GM21526 (cell line): ENCODE measurements at regions not wholly inside any gene's neighbourhood (a gene's known extent, or its start where the extent isn't known, plus 50 kb on each side); places are given as distances from the start of the nearest gene placed in this dataset.
"Not testable (repeated sequence)": the region's sequence is repeated elsewhere in the genome, so short reads cannot be mapped to it uniquely, and the experiment has no call there.

Experiments
- ATAC-seq: cut with Tn5 transposase; IDR thresholded peaks from one replicate; pipeline ENCODE4 v1.9.1; 2021; ENCODE audit warnings: moderate library complexity; ENCODE audit not compliant: unreplicated experiment, low FRiP score

DNA sequence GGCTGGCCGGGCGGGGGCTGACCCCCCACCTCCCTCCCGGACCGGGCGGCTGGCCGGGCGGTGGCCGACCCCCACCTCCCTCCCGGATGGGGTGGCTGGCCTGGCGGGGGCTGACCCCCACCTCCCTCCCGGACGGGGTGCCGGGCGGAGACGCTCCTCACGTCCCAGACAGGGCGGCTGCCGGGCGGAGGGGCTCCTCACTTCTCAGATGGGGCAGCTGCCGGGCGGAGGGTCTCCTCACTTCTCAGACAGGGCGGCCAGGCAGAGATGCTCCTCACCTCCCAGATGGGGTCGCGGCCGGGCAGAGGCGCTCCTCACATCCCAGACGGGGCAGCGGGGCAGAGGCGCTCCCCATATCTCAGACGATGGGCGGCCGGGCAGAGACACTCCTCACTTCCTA is 965.8 kb upstream of the DEFB115 start:
- not testable (repeated sequence) for ATAC-seq

DNA sequence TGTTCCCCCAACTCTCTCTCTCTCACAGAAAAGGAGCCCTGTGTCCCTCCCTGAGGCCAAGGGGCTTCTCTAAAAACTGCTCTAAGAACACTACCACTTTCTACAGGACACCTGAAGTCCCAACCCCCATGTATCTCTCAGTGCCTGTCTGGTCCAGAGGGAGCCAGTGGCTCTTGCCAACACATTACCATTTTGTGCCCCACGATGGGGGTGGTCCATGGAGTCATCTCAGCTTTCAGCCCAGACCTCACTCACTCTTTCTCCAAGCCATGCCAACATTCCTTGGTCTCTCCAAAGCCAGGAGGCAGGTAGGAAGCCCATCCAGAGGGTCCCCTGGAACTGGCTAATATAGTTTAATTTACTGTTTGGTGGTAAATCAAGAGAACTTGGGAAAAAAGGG is 962.1 kb upstream of the DEFB115 start:
- ATAC-seq: not testable (repeated sequence)

DNA sequence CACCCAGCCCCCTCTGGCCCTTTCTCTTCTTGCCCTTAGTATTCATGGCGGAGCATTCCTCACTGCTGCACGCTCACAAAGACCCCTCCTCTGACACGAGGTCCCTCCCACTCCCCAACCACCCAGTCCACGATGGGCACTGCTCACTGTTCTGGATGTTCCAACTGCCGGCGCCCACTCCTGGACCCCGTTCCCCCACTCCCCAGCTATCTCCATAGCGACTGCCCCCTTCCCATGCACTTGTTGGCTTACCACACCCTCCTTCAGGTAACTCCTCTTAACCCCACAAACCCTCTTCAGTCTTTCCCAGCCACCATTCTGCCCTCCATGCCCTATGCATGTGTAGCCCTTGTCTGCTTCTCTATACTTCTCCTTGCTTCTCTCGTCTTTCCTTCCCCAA is 961.5 kb upstream of the DEFB115 start:
- not testable (repeated sequence) for ATAC-seq

DNA sequence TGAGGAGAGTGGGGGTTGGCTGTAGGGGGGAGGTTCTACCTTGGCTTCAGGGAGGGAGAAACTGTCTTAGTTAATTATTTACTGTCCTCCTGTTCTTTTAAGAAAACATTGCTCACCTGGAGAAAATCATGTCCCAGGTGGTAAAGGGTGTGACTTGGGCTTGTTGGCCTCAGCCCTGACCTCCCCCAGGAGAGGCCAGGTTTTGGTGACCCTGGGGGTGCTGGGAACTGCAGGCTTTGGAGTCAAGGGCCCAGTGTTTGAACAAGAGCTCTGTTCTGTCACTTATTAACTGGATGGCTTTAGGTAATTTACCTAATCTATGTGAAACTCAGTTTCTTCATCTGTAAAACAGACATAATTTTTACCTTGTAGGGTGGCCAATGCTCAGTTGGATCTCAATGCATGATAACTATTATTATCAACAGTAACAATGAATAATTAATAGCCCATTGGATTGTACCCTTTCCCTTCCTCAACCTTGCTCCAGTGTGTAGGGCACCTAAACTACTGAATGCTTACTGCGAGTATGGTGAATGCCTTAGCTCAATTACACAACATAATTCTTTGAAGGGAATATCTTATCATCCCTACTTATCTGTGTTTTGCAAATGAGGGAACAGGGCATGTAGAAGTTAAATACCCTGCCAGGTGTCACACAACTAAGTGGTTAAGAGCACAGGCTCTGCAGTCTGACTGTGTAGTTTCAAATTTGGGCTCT is 959.4 kb upstream of the DEFB115 start:
- ATAC-seq: not testable (repeated sequence)

DNA sequence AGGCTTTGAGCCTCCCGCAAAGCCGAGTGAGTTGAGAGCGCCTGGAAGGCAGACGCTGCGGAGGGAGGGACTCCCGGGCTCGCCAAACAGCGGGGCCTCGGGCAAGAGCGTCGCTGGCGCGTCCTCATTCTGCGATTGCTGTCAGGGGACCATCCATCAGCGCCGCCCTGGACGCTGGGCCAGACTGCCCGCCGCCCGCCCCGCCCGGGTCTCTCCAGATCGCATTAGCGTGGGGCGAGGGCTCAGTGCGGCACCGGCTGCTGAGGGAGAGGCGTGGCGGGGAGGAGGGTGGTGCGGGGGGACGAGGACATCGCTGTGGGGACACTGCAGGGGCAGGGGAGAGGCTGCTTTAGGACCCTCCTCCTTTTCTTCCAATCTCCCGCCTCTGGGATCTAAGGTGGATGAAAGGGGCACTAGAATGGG is 957.2 kb upstream of the DEFB115 start:
- not testable (repeated sequence) for ATAC-seq

DNA sequence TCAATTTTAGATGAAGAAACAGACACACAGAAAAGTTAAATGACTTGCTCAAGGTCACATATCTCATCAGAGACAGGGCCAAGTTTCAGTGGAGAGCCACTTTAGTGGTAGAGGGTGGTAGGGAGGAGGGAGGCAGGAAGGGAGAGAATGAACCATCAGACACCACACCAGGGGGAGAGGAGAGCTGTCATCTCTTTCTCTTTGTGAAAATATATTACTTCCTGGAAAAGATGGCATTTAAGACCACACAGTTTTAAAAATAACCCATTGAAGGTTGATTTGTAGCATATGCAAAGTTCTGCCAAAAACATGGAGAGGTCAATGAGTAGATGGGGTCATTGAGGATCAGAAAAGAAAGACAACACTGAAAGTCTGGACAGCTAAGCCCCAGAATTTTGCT is 954.7 kb upstream of the DEFB115 start:
- ATAC-seq: not testable (repeated sequence)

DNA sequence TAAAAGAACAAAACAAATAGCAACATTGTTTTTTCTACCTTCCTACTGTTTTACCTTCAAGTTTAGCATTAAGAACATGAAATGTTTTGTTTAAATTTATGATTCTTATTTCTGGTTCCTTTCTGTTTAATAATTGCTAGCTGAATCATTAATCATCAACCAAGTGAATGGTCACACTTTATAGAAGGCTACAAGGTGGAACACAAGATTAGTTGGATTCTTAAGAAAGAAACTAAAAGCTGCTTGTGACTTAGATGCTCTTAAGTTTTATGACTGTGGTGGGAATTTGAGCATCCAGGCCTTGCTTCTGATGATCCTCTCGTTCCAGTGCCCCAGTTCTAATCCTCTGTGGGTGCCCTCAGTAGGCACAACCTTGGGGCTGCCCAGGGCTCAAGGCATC is 947.5 kb upstream of the DEFB115 start:
- not testable (repeated sequence) for ATAC-seq

DNA sequence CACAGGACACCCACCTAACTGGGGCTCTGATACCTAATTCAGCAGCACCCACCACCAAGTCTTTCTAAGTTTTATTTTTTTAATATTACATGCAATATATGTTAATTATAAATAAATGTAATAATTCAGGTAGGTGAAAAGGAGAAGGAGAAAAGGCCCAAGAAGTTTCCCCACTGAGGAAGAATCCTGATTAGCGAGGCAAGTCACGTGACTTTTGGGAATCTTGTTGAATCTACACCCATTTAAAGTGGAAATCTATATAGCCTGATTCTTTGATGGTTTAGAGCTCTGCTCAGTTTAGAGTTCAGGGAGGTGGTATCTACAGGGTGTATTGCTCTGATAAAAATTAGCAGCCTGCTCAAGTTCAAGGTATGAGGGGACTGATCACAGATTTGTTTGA is 947.1 kb upstream of the DEFB115 start:
- ATAC-seq: not testable (repeated sequence)

DNA sequence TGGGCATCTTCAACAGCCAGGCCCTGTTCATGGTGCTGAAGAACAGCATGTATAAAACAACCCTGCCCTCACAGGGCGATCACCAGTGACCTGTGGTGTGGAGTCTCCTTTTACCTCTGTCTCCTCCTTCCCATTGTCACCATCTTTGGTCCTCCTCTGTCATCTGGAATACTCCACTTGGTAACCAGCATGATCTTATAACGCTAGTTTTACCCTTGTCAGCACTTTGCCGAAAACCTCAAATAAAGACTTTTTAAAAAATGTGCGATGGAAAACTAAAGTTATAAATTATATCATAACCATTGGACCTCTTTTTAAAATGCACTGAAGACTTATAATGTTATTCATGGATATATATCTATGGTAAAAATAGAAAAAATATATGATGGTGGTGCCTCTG is 945.2 kb upstream of the DEFB115 start:
- not testable (repeated sequence) for ATAC-seq

DNA sequence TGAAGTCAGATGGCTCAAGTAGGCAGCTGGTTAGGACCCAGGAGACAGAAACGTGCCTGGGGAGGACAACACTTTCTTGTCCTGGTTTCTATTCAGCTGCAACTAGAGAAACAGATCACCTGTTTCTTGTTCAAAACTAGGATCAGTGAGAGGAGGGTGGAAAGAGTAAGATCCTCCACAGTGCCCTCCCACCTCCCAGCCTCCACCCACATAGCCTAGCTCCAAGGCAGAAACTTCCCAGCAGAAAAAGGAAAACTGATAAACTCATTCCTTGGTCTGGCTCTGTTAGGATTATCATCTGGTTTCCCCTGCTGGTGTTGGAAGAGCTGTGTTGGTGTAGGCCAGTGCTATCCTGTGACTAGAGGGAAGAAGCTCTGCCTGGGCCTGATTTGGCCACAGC is 943.8 kb upstream of the DEFB115 start:
- ATAC-seq: not testable (repeated sequence)

DNA sequence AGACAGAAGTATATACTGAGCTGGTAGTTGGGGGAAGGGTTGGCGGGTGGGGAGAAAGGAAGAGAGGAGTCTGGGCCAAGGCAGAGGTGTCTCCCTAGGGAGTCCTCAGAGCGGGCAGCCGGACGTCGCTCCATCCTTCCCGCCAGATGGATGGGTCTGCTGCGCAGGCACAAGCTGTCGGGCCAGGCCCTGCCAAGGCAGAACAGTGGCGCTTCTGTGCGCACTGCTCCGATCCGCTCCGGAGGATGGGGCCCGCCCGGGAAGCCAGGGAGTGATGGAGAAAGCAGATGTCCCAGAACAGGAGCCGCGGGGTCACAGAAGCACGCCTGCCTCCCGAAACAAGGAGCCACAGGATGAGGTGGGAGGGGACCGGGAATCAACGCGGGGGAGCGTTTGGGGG is 941.4 kb upstream of the DEFB115 start:
- not testable (repeated sequence) for ATAC-seq

DNA sequence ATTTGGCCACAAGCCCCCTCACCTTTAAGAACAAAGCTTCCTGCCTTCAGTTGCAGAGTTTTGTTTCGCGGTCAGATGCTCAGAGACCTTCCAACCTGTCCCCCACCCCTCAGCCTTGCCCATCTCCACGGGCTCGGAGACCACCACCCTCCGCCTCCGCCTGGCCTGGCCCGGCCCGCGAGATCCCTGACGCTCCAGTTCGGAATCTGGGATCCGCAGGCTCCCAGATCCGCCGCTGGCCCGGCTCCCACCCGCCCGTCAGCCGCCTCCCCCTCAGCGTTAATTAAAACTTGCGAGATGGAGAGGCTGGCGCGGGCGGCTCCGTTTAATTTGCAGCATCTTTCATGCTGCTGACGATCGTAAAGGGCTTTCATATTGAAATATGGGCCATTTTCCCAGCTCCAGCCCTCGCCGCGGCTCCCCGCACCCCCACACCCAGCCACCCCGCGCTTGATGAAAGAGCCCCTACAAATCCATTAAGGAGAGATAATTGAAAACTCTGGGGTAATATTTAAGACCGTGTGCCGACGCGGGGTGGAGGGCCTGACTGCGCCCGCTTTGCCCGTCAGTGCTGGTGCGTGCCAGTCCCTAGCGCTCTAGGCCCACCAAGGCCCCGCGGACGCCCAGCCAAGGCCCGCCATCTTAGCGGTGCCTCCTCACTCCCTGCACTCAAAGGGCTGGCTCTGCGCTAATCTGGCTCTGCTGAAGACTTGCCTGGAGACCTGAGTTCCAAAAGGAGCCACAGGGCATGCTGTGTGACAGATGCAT is 940.7 kb upstream of the DEFB115 start:
- not testable (repeated sequence) for ATAC-seq

DNA sequence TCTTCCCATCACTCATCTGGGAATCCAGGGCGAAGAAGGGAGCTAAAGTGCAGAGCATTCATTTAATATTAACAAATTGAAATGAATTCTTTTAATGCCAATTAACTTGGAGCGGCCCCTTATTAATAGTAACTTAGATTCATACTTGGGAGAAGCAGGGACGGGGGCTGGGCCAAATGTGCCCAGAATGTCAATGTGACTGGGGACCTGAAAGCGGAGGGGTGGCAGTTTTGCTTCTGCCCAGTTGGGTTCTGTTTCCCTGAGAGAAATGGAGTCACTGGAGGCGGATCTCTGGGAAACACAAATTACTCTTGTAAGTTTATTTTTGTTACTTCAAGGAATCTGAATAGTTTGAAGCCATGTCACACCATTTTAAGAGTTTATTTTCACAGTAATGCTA is 923.7 kb upstream of the DEFB115 start:
- not testable (repeated sequence) for ATAC-seq

DNA sequence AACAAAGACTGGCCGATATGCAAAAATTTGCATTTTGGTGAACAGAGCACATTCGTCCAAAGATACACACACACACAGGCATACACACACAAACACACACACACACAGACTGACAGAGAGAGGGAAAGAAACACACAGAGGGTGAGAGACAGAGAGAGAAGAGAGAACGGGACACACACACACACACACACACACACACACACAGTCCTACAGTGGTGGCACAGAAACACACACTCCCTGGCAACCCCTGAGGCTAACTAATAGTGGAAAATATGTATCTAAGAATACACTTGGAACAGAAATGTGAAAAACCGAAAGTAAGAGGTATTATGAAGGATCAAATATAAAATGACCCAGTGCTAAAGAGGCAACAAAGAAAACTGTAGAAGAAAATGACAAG is 919.9 kb upstream of the DEFB115 start:
- not testable (repeated sequence) for ATAC-seq

DNA sequence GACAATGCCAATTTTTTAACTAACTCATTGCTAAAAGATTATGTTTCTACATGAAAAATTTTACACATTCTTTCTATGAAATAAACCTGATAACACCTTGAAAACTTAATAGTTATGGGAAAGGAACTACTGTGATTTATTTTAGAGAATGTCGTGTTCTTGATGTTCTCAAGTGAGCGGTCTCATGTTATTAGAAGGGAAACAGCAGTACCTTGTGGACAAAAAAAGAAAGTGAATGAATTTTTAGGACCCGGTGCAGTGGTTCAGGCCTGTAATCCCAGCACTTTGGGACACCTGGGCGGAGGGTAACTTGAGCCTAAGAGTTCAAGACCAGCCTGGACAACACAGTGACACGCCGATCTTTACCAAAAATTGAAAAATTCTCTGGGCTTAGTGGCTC is 908.5 kb upstream of the DEFB115 start:
- ATAC-seq: not testable (repeated sequence)

DNA sequence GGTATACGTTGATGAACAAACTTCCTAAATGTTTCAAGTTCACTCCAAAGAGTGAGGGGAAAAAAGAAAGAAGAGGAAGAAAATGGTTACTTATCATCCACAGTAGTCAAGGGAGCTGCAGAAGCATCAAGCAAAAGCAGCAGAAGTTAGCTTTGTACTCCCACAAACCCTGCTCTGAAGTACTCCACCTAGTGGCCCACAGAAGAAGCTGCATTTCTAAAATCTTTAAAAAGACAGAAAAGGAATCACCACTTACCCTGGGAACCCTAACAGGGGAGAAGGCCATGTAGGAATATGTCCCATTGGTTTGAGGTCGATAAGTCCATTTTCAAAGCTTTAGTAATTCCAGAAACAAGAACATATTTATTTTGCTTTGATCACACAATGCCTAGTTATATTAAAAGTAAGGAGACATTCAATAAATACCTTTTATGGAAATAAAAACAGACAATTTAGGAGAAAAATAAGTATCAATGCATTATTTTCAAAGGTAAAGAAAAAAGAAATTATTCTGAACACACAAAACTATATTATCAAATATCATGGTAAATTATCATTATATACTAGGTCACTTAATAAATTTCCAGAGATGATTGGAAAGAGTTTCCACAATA is 900.5 kb upstream of the DEFB115 start:
- not testable (repeated sequence) for ATAC-seq

DNA sequence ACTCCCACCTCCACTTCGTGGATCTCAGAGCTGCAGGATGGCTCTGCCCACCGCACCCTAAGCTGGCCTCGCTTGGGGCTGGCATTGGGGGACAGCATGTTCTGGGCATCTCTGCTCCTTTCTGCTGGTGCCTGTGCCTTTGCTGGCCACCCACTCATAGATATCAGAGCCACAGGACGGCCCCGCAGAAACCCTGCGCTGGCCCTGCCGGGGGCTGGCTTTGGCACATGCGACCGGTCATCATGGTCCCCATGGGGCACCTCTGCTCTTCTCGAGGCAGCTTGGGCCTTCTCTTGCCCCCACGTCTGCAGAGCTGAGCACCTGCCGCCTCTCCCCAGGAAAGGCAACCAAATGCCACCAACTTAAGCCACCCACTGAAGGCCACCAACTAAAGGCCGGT is 895.7 kb upstream of the DEFB115 start:
- not testable (repeated sequence) for ATAC-seq

DNA sequence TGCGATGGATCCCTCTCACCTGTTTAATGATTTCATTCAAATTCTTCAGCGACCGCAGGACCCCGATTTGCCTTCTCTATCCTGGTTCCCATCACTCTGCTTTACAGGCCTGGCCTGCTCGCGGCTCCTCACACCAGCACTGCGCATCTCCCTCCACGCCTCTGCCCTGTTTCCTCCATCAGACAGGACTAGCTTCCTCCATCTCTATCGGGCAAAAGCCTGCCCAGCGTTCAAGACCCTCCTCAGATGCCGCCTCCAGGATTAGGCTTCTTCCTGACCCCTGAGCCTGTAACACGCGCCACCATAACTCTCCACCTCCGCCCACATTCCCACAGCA is 881.1 kb upstream of the DEFB115 start:
- ATAC-seq: not testable (repeated sequence)

DNA sequence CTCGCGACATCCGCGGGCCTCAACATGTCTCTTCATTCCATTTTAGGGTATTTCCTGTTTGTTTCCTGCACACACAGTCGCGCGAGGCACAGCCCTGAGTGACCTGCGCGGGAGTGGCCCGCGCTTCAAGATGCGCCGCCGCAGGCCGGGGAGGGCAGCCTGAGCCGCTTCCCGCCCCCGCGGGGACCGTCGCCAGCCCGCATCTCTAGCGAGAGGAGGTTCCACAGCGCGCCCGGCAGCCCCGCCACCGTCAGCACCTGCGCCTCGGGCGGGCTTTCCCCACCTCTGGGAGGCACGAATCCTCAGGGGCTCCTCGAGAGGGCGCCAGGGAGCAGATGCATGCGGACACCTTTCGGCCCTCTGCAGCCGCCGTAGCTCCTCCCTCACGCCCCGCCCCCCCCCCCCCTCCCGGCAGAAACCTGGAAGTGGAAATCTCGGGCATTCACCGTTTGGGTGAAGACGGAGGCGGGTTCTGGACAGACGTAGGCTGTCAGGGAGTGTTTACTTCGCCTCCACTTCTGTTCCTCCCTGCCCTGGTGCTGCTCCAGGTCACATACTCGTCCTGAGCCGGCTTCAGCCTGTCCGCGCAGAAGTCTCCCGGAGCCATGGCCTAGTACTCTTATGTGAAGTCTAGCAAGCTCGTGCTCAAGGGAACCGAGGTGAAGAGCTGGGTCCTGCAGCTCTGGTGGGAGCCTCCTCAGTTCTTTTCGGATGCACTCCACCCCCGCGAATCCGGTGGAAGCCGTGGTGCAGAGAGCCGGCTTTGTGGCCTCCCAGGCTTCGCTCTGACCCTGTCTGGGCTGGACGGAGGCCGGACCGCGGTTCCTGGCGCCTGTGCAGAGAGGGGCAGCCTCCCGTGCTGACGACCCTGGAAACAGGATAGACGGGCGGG is 880.5 kb upstream of the DEFB115 start:
- ATAC-seq: peak; percentile 76

DNA sequence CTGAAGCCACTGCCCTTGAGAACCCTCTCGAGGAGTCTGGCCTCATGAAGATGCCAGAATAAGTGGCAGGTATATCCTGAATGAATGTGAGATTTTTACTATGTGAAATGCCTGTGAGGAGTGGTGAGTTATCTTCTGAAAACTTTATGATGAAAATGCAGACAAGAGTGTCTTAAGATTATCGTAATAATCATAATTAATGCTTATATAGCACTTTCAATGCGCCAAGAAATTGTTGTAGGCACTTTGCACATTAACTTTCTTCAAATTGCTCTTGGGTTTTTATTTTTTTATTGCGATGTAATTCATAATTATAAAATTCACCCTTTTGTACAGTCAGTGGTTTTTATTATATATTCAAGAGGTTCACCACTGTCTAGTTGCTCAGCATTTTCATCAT is 879.1 kb upstream of the DEFB115 start:
- ATAC-seq: not testable (repeated sequence)
